Mucosa of stomach (tissue), 1 donor: ENCODE measurements at regions not wholly inside any gene's neighbourhood (a gene's known extent, or its start where the extent isn't known, plus 50 kb on each side); places are given as distances from the start of the nearest gene placed in this dataset.

ENCODE experiments used
- H3K27me3 ChIP-seq: one replicate; pipeline ENCODE4 v1.7.0; 2013; ENCODE audit warnings: mild to moderate bottlenecking, low read length; ENCODE audit not compliant: control insufficient read depth, insufficient read depth
- H3K36me3 ChIP-seq: one replicate; pipeline ENCODE4 v1.7.0; 2013; ENCODE audit warnings: low read length; ENCODE audit not compliant: control insufficient read depth, insufficient read depth
- H3K4me1 ChIP-seq: one replicate; pipeline ENCODE4 v1.7.0; 2013; ENCODE audit warnings: mild to moderate bottlenecking, low read length; ENCODE audit not compliant: control insufficient read depth, insufficient read depth
- H3K4me3 ChIP-seq: one replicate; pipeline ENCODE4 v1.7.0; 2013; ENCODE audit warnings: low read length
- H3K9ac ChIP-seq: one replicate; pipeline ENCODE4 v1.7.0; 2013; ENCODE audit warnings: mild to moderate bottlenecking, low read length, moderate library complexity
- H3K9me3 ChIP-seq: one replicate; pipeline ENCODE4 v1.7.0; 2013; ENCODE audit warnings: mild to moderate bottlenecking, low read length, moderate library complexity; ENCODE audit not compliant: control insufficient read depth
- donor health status: Pancreatic carcinoma.

- Histone ChIP-seq H3K4me3 (no peak overlapping the region), H3K36me3 (no peaks in the 10 kb centered on the region), H3K4me1 (peaks cover 35% of the 10 kb centered on the region), H3K9ac (peak overlapping the region; percentile 11), H3K27me3 (no peaks in the 10 kb centered on the region), H3K9me3 (no peaks in the 10 kb centered on the region)
Observed at GRCh38 chr7:116614499-116615262, 57.3 kb upstream of the MET start.

- no peak overlapping the region for H3K9ac ChIP-seq
- no peak overlapping the region for H3K4me3 ChIP-seq
- no peaks in the 10 kb centered on the region for H3K9me3 ChIP-seq
- peaks cover 35% of the 10 kb centered on the region for H3K4me1 ChIP-seq
- H3K36me3 ChIP-seq: no peaks in the 10 kb centered on the region
- H3K27me3 ChIP-seq: no peaks in the 10 kb centered on the region
Observed at GRCh38 chr7:116616555-116617059, 55.4 kb upstream of the MET start.

GRCh38 chr7:116617878-116618277 lies 54.1 kb upstream of the MET start:
- Histone ChIP-seq H3K9ac (no peak overlapping the region), H3K27me3 (no peaks in the 10 kb centered on the region), H3K36me3 (no peaks in the 10 kb centered on the region), H3K4me3 (no peak overlapping the region), H3K4me1 (peaks cover 35% of the 10 kb centered on the region), H3K9me3 (no peaks in the 10 kb centered on the region)

GRCh38 chr7:116618338-116619128 lies 53.5 kb upstream of the MET start:
- no peak overlapping the region for H3K9ac ChIP-seq
- no peak overlapping the region for H3K4me3 ChIP-seq
- peaks cover 31% of the 10 kb centered on the region for H3K4me1 ChIP-seq
- H3K36me3 ChIP-seq: no peaks in the 10 kb centered on the region
- H3K9me3 ChIP-seq: no peaks in the 10 kb centered on the region
- H3K27me3 ChIP-seq: no peaks in the 10 kb centered on the region

- no peaks in the 10 kb centered on the region for H3K9me3 ChIP-seq
- no peak overlapping the region for H3K4me3 ChIP-seq
- no peaks in the 10 kb centered on the region for H3K27me3 ChIP-seq
- H3K36me3 ChIP-seq: no peaks in the 10 kb centered on the region
- no peak overlapping the region for H3K9ac ChIP-seq
- peaks cover 3% of the 10 kb centered on the region for H3K4me1 ChIP-seq
Observed at GRCh38 chr7:116621649-116622048, 50.3 kb upstream of the MET start.
